ENCODE measurements at regions not wholly inside any gene's neighbourhood (a gene's known extent, or its start where the extent isn't known, plus 50 kb on each side); places are given as distances from the start of the nearest gene placed in this dataset.

- TF ChIP-seq ZNF335 (tag by site-specific recombination; conservative IDR thresholded peaks at IDR 0.05) (no peak), SALL2 (tag by site-specific recombination; IDR thresholded peaks at IDR 0.05; ENCODE audit: borderline replicate concordance) (no peak)
Measured at GRCh38 chrX:6852121-6852520, 295.4 kb upstream of the STS start (continued).

DNA sequence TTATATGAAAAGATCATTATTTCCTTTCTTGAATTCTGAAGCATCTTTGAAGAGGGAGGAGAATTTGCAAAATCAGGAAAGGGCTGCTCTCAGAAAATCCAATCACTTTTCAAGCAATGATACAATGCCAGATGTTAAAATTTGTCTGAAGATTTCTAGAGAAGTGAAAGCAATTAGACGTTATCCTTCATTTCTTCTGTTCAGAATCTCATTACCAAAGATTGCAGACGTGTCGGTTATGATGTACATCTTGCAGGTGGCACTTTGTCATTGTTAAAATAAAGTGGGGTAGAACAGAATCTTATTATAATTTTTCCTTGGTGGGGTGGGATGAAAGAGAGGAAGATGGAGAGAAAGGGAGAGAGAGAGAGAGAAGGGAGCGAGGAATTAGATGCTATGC, 296.4 kb upstream of the STS start:
- POLR2A ChIA-PET = no interaction called here
- Histone ChIP-seq H3K4me1 (ENCODE audit: control insufficient read depth, insufficient read depth, low read length) (no peaks in the 10 kb centered on the region), H3K36me3 (ENCODE audit: control insufficient read depth in 2 of 2, insufficient read depth in 1 of 2, low read length in 2 of 2) (no peaks in the 10 kb centered on the region), H3K4me3 (ENCODE audit: low read depth, low read length) (no peak overlapping the region), H3K27ac (ENCODE audit: extremely low read depth, low read depth, low read length) (no peak overlapping the region), H3K9me3 (ENCODE audit: control insufficient read depth, insufficient read depth, low read depth, low read length) (no peaks in the 10 kb centered on the region)
- TF ChIP-seq ZNF146 (tag by site-specific recombination; IDR thresholded peaks at IDR 0.05) = no peak
- TF ChIP-seq ZNF510 (tag by site-specific recombination; IDR thresholded peaks at IDR 0.05; ENCODE audit: insufficient replicate concordance) = no peak
- TF ChIP-seq KLF16 (tag by site-specific recombination; IDR thresholded peaks at IDR 0.05) = no peak
- TF ChIP-seq, protein P1, sequence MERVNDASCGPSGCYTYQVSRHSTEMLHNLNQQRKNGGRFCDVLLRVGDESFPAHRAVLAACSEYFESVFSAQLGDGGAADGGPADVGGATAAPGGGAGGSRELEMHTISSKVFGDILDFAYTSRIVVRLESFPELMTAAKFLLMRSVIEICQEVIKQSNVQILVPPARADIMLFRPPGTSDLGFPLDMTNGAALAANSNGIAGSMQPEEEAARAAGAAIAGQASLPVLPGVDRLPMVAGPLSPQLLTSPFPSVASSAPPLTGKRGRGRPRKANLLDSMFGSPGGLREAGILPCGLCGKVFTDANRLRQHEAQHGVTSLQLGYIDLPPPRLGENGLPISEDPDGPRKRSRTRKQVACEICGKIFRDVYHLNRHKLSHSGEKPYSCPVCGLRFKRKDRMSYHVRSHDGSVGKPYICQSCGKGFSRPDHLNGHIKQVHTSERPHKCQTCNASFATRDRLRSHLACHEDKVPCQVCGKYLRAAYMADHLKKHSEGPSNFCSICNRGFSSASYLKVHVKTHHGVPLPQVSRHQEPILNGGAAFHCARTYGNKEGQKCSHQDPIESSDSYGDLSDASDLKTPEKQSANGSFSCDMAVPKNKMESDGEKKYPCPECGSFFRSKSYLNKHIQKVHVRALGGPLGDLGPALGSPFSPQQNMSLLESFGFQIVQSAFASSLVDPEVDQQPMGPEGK (tag by site-specific recombination; IDR thresholded peaks at IDR 0.05) = no peak
- CTCF ChIA-PET = no interaction called here

DNA sequence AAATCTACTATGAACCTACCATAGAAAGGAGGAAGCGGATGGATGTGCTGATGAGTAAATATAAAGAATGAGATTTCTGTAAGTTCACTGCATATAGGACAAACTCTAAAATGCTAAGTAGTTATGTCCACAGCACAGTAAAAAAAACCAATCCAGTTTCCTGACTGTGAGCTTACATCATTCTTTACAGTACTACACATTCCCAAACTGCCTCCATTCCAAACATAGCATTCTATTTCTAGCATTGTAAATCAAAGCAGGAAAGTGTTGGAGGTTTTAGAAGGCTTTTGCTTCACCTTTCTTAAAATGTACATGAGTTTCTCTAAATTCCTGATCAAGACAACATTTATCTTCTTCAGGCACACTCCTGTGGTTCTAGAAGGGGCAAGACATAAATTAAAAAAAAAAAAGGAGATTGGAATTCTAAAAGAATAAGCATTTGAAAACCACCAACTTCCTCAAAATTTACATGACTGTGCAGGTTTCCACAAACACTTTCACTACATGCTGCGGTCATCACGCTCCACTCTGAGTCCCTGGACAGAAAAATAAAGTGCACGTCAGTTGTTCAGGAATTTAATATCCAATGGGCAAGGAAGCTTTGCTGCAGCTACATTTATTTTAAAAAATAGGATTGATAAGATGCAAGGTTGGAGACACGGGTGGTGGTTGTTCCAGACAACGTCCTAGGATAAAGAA, 297.6 kb upstream of the STS start:
- Histone ChIP-seq H3K4me3 (ENCODE audit: low read depth, low read length) (no peak overlapping the region), H3K9me3 (ENCODE audit: control insufficient read depth, insufficient read depth, low read depth, low read length) (no peaks in the 10 kb centered on the region), H3K4me1 (ENCODE audit: control insufficient read depth, insufficient read depth, low read length) (no peaks in the 10 kb centered on the region), H3K36me3 (ENCODE audit: control insufficient read depth in 2 of 2, insufficient read depth in 1 of 2, low read length in 2 of 2) (no peaks in the 10 kb centered on the region), H3K27ac (ENCODE audit: extremely low read depth, low read depth, low read length) (no peak overlapping the region)
- TF ChIP-seq ZNF16 (tag by site-specific recombination; IDR thresholded peaks at IDR 0.05; ENCODE audit: low read depth) (no peak), ZNF529 (tag by site-specific recombination; IDR thresholded peaks at IDR 0.05; ENCODE audit: insufficient replicate concordance) (no peak), ZFHX2 (tag by site-specific recombination; conservative IDR thresholded peaks at IDR 0.05) (no peak), ZNF18 (tag by site-specific recombination; IDR thresholded peaks at IDR 0.05) (no peak)
- TF ChIP-seq, protein P2, sequence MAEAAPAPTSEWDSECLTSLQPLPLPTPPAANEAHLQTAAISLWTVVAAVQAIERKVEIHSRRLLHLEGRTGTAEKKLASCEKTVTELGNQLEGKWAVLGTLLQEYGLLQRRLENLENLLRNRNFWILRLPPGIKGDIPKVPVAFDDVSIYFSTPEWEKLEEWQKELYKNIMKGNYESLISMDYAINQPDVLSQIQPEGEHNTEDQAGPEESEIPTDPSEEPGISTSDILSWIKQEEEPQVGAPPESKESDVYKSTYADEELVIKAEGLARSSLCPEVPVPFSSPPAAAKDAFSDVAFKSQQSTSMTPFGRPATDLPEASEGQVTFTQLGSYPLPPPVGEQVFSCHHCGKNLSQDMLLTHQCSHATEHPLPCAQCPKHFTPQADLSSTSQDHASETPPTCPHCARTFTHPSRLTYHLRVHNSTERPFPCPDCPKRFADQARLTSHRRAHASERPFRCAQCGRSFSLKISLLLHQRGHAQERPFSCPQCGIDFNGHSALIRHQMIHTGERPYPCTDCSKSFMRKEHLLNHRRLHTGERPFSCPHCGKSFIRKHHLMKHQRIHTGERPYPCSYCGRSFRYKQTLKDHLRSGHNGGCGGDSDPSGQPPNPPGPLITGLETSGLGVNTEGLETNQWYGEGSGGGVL (tag by site-specific recombination; IDR thresholded peaks at IDR 0.05) = no peak
- TF ChIP-seq, protein P3, sequence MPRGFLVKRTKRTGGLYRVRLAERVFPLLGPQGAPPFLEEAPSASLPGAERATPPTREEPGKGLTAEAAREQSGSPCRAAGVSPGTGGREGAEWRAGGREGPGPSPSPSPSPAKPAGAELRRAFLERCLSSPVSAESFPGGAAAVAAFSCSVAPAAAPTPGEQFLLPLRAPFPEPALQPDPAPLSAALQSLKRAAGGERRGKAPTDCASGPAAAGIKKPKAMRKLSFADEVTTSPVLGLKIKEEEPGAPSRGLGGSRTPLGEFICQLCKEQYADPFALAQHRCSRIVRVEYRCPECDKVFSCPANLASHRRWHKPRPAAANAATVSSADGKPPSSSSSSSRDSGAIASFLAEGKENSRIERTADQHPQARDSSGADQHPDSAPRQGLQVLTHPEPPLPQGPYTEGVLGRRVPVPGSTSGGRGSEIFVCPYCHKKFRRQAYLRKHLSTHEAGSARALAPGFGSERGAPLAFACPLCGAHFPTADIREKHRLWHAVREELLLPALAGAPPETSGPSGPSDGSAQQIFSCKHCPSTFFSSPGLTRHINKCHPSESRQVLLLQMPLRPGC (tag by site-specific recombination; IDR thresholded peaks at IDR 0.05) = no peak
- POLR2A ChIA-PET = no interaction called here
- CTCF ChIA-PET = no interaction called here
